ENCODE measurements at regions not wholly inside any gene's neighbourhood (a gene's known extent, or its start where the extent isn't known, plus 50 kb on each side); places are given as distances from the start of the nearest gene placed in this dataset.

- TF ChIP-seq CTCF (conservative IDR thresholded peaks at IDR 0.05): no peak
- peaks cover 4% of the 10 kb centered on the region for H3K4me1 Mint-ChIP-seq
- no peaks in the 10 kb centered on the region for H3K9me3 Mint-ChIP-seq
- Histone ChIP-seq H3K4me3 (ENCODE audit: low read length) (no peak overlapping the region), H3K4me1 (ENCODE audit: control insufficient read depth, insufficient read depth, low read length) (no peaks in the 10 kb centered on the region), H3K27me3 (ENCODE audit: control insufficient read depth, insufficient read depth, low read length, poor library complexity, severe bottlenecking) (no peaks in the 10 kb centered on the region), H3K9me3 (ENCODE audit: control insufficient read depth, low read length) (no peaks in the 10 kb centered on the region), H3K36me3 (ENCODE audit: control insufficient read depth, insufficient read depth, low read length) (no peaks in the 10 kb centered on the region), H3K9ac (ENCODE audit: extremely low read depth, low read length, poor library complexity, severe bottlenecking) (no peak overlapping the region), H3K27ac (ENCODE audit: low read depth, low read length) (no peak overlapping the region)
- no peak overlapping the region for H3K4me3 Mint-ChIP-seq
- DNase-seq: no peak
- no peaks in the 10 kb centered on the region for H3K36me3 Mint-ChIP-seq (ENCODE audit: low read depth)
- 94 to 100% methylated on average over 1 of the region's 1 CpG for WGBS, 2 experiments (ENCODE audit: insufficient coverage in 1 of 2, insufficient read length in 1 of 2)
- no peak overlapping the region for H3K27ac Mint-ChIP-seq
- H3K27me3 Mint-ChIP-seq (ENCODE audit: insufficient read depth): peaks cover 5% of the 10 kb centered on the region
These were observed 1082.9 kb downstream of the BCL11B start for GRCh38 chr14:98189062-98189461.

GRCh38 chr14:98189511-98189910 is 1082.5 kb downstream of the BCL11B start:
- Mint-ChIP-seq H3K9me3 (no peaks in the 10 kb centered on the region), H3K4me3 (no peak overlapping the region), H3K27ac (no peak overlapping the region), H3K4me1 (peaks cover 4% of the 10 kb centered on the region), H3K36me3 (ENCODE audit: low read depth) (no peaks in the 10 kb centered on the region), H3K27me3 (ENCODE audit: insufficient read depth) (peaks cover 5% of the 10 kb centered on the region)
- no peaks in the 10 kb centered on the region for H3K36me3 ChIP-seq (ENCODE audit: control insufficient read depth, insufficient read depth, low read length)
- no peak overlapping the region for H3K27ac ChIP-seq (ENCODE audit: low read depth, low read length)
- H3K9me3 ChIP-seq (ENCODE audit: control insufficient read depth, low read length): no peaks in the 10 kb centered on the region
- no peak overlapping the region for H3K9ac ChIP-seq (ENCODE audit: extremely low read depth, low read length, poor library complexity, severe bottlenecking)
- no peaks in the 10 kb centered on the region for H3K4me1 ChIP-seq (ENCODE audit: control insufficient read depth, insufficient read depth, low read length)
- no peak overlapping the region for H3K4me3 ChIP-seq (ENCODE audit: low read length)
- WGBS, 2 experiments (ENCODE audit: insufficient coverage in 1 of 2, insufficient read length in 1 of 2): 94 to 98% methylated on average over 5 to 9 of the region's 9 CpGs
- no peak for DNase-seq
- no peak for TF ChIP-seq CTCF (conservative IDR thresholded peaks at IDR 0.05)
- H3K27me3 ChIP-seq (ENCODE audit: control insufficient read depth, insufficient read depth, low read length, poor library complexity, severe bottlenecking): no peaks in the 10 kb centered on the region

- Mint-ChIP-seq H3K4me3 (no peak overlapping the region), H3K27me3 (ENCODE audit: insufficient read depth) (peaks cover 5% of the 10 kb centered on the region), H3K4me1 (peaks cover 4% of the 10 kb centered on the region), H3K36me3 (ENCODE audit: low read depth) (no peaks in the 10 kb centered on the region), H3K9me3 (no peaks in the 10 kb centered on the region), H3K27ac (no peak overlapping the region)
- no peak overlapping the region for H3K4me3 ChIP-seq (ENCODE audit: low read length)
- no peak overlapping the region for H3K27ac ChIP-seq (ENCODE audit: low read depth, low read length)
- DNase-seq: no peak
- WGBS, 2 experiments (ENCODE audit: insufficient coverage in 1 of 2, insufficient read length in 1 of 2): no CpG with 5 or more reads among the region's 1 CpG
- no peaks in the 10 kb centered on the region for H3K9me3 ChIP-seq (ENCODE audit: control insufficient read depth, low read length)
- TF ChIP-seq CTCF (conservative IDR thresholded peaks at IDR 0.05): no peak
- H3K27me3 ChIP-seq (ENCODE audit: control insufficient read depth, insufficient read depth, low read length, poor library complexity, severe bottlenecking): no peaks in the 10 kb centered on the region
- no peaks in the 10 kb centered on the region for H3K4me1 ChIP-seq (ENCODE audit: control insufficient read depth, insufficient read depth, low read length)
- no peak overlapping the region for H3K9ac ChIP-seq (ENCODE audit: extremely low read depth, low read length, poor library complexity, severe bottlenecking)
- no peaks in the 10 kb centered on the region for H3K36me3 ChIP-seq (ENCODE audit: control insufficient read depth, insufficient read depth, low read length)
These were observed 1082.1 kb downstream of the BCL11B start for GRCh38 chr14:98189944-98190343.

Measured in endodermal cell (in vitro differentiated cells).